ENCODE measurements at regions not wholly inside any gene's neighbourhood (a gene's known extent, or its start where the extent isn't known, plus 50 kb on each side); places are given as distances from the start of the nearest gene placed in this dataset.

DNA sequence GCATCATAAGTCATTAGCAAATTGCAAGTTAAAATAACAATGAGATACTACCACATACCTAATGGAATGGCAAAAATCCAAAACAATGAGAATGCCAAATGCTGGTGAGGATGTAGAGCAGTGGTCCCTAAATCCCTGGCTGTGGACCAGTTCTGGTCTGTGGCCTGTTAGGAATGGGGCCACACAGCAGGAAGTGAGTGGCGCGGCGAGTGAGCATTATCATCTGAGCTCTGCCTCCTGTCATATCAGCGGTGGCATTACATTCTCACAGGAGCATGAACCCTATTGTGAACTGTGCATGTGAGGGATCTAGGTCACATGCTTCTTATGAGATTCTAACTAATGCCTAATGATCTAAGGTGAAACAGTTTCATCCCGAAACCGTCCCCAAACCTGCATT is 1694.4 kb downstream of the EFNB2 start:
- Histone ChIP-seq H3K4me1 (no peaks in the 10 kb centered on the region), H3K4me3 (no peak overlapping the region), H3K27me3 (peaks cover 0 to 3% (median 0%) of the 10 kb centered on the region in 7 donors), H3K9me3 (peaks cover 0 to 5% (median 0%) of the 10 kb centered on the region in 11 donors), H3K36me3 (no peaks in the 10 kb centered on the region), H3K27ac (no peak overlapping the region)
- DNase-seq (no peak), ATAC-seq (no peak)
- intact Hi-C loops (cut with DNase I): no loop called here
- TF ChIP-seq, protein P1, sequence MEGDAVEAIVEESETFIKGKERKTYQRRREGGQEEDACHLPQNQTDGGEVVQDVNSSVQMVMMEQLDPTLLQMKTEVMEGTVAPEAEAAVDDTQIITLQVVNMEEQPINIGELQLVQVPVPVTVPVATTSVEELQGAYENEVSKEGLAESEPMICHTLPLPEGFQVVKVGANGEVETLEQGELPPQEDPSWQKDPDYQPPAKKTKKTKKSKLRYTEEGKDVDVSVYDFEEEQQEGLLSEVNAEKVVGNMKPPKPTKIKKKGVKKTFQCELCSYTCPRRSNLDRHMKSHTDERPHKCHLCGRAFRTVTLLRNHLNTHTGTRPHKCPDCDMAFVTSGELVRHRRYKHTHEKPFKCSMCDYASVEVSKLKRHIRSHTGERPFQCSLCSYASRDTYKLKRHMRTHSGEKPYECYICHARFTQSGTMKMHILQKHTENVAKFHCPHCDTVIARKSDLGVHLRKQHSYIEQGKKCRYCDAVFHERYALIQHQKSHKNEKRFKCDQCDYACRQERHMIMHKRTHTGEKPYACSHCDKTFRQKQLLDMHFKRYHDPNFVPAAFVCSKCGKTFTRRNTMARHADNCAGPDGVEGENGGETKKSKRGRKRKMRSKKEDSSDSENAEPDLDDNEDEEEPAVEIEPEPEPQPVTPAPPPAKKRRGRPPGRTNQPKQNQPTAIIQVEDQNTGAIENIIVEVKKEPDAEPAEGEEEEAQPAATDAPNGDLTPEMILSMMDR (IDR thresholded peaks at IDR 0.05): no peak
- 88 to 89% methylated on average over 6 of the region's 6 CpGs for WGBS, 2 donors

DNA sequence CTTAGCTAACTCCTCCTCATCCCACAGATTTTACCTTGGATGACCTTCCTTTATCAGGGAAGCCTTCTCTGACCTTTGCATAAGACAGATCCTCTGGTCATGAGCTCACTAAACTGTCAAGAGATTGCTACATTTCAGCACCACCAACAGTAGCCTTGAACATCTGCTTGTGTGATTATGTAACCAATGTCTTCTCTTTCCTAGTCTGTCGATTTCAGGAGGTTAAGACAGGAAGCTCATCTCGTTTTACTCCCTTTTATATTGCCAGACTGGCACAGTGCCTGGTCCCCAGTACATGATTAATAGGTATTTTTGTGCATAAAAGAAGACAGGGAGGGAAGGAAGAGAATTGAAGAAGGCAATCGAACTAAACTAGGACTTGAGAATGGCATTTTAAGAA is 1697.7 kb downstream of the EFNB2 start:
- ATAC-seq: no peak
- no peak overlapping the region for H3K4me3 ChIP-seq
- intact Hi-C loops (cut with DNase I): no loop called here
- DNase-seq: no peak
- no peaks in the 10 kb centered on the region for H3K36me3 ChIP-seq
- WGBS, 2 donors: 30 to 37% methylated on average over 3 of the region's 3 CpGs
- peaks cover 0 to 5% (median 0%) of the 10 kb centered on the region in 11 donors for H3K9me3 ChIP-seq
- H3K4me1 ChIP-seq: no peaks in the 10 kb centered on the region
- TF ChIP-seq, protein P1 (IDR thresholded peaks at IDR 0.05): no peak
- H3K27me3 ChIP-seq: peaks cover 0 to 3% (median 0%) of the 10 kb centered on the region in 7 donors
- no peak overlapping the region for H3K27ac ChIP-seq

DNA sequence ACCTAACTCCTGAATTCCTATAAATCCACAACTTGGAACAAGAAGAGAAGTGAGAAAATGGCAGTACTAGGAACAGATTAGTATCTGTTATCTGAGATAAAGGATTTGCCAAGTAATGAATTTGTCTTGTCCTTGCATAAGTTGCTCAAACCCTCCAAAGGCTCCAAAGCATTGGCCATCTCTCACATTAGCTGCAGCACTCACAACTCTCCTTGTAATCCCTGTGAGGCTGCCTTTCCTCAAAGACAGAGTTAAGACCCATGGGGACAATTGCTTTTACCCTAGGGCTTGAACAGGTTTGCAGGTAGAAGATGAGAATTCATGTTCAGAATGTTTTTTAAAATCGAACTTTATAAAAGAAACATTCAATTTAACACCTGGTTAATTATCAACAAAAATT is 1702.2 kb downstream of the EFNB2 start:
- no peak overlapping the region for H3K27ac ChIP-seq
- H3K4me3 ChIP-seq: no peak overlapping the region
- TF ChIP-seq, protein P1 (IDR thresholded peaks at IDR 0.05): no peak
- WGBS, 2 donors: 89 to 91% methylated on average over 1 of the region's 1 CpG
- no peak for ATAC-seq
- H3K27me3 ChIP-seq: no peaks in the 10 kb centered on the region
- H3K9me3 ChIP-seq: peaks cover 0 to 5% (median 0%) of the 10 kb centered on the region in 11 donors
- H3K4me1 ChIP-seq: no peaks in the 10 kb centered on the region
- H3K36me3 ChIP-seq: no peaks in the 10 kb centered on the region
- intact Hi-C loops (cut with DNase I): no loop called here
- no peak for DNase-seq

DNA sequence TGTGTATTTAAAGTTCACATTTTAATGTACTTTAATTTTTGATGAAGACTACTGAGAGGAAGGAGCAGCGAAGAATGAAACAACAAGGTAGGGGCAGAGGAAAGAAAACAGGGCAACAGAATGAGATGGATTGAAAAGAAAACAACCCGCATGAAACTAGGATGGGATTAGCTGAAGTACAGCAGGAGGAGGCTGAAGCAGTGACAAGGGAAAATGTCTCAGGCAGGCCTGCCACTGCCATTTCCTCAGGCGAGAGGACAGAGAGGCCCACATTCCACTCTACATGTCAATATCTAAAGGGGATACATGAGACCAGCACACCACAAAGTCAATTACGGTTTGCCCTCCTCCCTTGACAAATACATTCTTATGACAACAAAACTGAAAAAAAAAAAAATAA is 1703.2 kb downstream of the EFNB2 start:
- DNase-seq (no peak), ATAC-seq (no peak)
- Histone ChIP-seq H3K27me3 (no peaks in the 10 kb centered on the region), H3K4me3 (no peak overlapping the region), H3K36me3 (no peaks in the 10 kb centered on the region), H3K4me1 (no peaks in the 10 kb centered on the region), H3K27ac (no peak overlapping the region), H3K9me3 (peaks cover 0 to 5% (median 0%) of the 10 kb centered on the region in 11 donors)
- TF ChIP-seq, protein P1 (IDR thresholded peaks at IDR 0.05): no peak
- 71 to 72% methylated on average over 4 of the region's 4 CpGs for WGBS, 2 donors
- intact Hi-C loops (cut with DNase I): no loop called here
